Keratinocyte (primary cell): ENCODE measurements at regions not wholly inside any gene's neighbourhood (a gene's known extent, or its start where the extent isn't known, plus 50 kb on each side); places are given as distances from the start of the nearest gene placed in this dataset.

Experiments
- EZH2 ChIP-seq: IDR thresholded peaks from one replicate; pipeline ENCODE4 v1.6.1; 2012; ENCODE audit warnings: inconsistent platforms, mild to moderate bottlenecking, low read length, moderate library complexity
- TF ChIP-seq, protein P1 (sequence below), 3 experiments: IDR thresholded peaks in 1 of 3; conservative IDR thresholded peaks in 1 of 3; optimal IDR thresholded peaks in 1 of 3; 2 replicates in 2 of 3; 3 replicates in 1 of 3; pipeline versions ENCODE3 to v1.5.1; 2011; ENCODE audit warnings: low read length in 3 of 3, mild to moderate bottlenecking in 3 of 3, moderate library complexity in 2 of 3, control low read depth in 1 of 3, inconsistent platforms in 1 of 3; ENCODE audit not compliant: insufficient read depth in 2 of 3; ENCODE audit errors: extremely low read depth in 1 of 3

DNA sequence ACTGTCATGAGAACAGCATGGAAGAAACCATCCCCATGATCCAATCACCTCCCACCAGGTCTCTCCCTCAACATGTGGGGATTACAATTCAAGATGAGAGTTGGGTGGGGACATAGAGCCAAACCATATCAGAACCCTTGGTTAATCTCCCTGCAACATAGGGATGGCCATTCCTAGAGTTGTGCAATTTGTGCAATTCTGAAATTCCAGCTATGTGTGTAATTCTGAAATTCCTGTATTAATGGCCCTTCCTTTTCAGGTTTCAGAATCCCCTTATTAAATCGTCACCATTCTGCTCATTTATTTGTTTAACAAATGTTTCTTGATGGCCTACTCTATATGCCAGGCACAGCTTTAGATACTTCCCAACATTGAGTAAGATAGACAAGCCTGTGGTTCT lies 282.6 kb downstream of the SMARCA2 start:
- TF ChIP-seq, protein P1, sequence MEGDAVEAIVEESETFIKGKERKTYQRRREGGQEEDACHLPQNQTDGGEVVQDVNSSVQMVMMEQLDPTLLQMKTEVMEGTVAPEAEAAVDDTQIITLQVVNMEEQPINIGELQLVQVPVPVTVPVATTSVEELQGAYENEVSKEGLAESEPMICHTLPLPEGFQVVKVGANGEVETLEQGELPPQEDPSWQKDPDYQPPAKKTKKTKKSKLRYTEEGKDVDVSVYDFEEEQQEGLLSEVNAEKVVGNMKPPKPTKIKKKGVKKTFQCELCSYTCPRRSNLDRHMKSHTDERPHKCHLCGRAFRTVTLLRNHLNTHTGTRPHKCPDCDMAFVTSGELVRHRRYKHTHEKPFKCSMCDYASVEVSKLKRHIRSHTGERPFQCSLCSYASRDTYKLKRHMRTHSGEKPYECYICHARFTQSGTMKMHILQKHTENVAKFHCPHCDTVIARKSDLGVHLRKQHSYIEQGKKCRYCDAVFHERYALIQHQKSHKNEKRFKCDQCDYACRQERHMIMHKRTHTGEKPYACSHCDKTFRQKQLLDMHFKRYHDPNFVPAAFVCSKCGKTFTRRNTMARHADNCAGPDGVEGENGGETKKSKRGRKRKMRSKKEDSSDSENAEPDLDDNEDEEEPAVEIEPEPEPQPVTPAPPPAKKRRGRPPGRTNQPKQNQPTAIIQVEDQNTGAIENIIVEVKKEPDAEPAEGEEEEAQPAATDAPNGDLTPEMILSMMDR (optimal IDR thresholded peaks at IDR 0.05 in 1 of 3, IDR thresholded peaks at IDR 0.05 in 1 of 3, conservative IDR thresholded peaks at IDR 0.05 in 1 of 3; ENCODE audit: extremely low read depth in 1 of 3, insufficient read depth in 2 of 3, low read length in 3 of 3): no peak
- no peak for TF ChIP-seq EZH2
